ENCODE measurements at regions not wholly inside any gene's neighbourhood (a gene's known extent, or its start where the extent isn't known, plus 50 kb on each side); places are given as distances from the start of the nearest gene placed in this dataset.

GRCh38 chr2:510839-511238 lies 166.4 kb downstream of the TMEM18 start:
- no peak for DNase-seq (ENCODE audit: low read depth in 3 of 3)

DNA sequence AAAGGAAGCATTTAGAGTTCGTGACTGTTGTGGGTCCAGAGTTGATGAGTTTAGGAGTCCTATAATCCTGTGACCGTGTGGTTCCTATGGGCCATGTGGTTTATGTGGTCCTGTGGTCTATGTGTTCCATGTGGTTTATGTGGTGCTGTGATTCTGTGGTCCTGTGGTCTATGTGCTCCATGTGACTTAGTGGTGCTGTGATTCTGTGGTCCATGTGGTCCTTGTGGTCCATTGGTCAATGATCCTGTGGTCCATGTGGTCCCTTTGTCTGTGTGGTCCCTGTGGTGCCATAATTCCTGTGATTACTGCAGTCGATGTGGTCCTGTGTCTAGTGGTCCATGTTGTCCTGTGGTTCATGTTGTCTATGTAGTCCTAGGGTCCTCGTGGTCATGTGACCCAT lies 167.3 kb downstream of the TMEM18 start:
- no peak for DNase-seq (ENCODE audit: low read depth in 3 of 3)

DNA sequence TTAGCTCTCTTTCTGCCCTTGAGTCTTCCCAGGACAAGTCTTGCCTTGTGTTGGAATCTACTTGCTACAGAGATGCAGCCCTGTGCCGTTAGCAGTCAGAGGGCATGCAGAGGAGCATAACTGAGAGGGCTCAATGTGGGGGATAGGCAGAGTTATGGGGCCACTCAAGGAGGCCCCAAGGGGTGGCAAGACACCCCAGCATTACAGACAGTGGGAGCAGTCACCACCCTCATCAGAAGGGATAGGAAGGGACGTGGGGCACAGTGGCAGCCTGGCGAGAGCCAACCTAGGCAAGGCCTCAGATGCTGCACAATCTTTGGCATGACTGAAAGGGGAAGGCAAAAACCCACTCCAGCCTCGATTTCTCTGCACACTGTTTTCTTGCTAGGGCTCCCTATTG lies 169.1 kb downstream of the TMEM18 start:
- DNase-seq (ENCODE audit: low read depth in 3 of 3), result no peak

- DNase-seq (ENCODE audit: low read depth in 3 of 3), result no peak
Observed at GRCh38 chr2:506866-507265, 170.3 kb downstream of the TMEM18 start.

DNA sequence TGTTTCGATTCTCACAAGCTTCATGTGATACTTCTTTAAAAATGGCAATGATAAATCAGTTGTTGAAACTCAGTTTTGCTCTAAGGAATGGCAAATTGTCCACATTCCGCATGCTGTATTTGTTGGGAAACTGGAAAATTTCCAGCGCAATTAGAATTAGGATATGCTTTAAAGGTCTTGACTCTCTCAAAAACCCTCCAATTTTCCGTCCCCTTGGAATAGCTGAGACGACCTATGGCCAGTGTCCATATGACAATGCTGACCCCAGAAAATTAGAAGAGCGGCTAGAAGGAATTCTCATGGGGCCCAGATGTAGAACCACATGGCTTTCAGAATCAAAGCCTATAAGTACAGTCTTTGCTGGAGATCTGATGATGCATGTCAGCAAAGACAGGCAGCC lies 170.8 kb downstream of the TMEM18 start:
- no peak for DNase-seq (ENCODE audit: low read depth in 3 of 3)

DNA sequence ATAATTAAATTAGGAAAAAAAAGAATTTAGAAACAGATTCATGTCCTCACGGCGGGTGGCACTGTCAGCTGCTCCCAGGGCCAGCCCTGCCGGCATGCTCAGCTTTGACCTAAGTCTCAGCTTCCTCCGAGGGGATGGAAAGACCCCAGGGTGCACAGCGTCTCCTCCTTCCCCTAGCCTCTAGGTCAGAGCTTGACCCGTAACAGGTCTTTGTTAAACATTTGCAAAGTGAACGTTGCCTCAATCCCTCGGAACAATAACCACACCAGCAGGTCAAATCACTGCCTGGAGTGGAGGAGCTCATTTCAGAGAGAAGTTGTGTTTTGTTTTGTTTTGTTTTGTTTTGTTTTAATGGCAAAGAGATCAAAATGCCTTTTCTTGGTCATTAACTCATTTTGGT lies 171.3 kb downstream of the TMEM18 start:
- no peak for DNase-seq (ENCODE audit: low read depth in 3 of 3)

DNA sequence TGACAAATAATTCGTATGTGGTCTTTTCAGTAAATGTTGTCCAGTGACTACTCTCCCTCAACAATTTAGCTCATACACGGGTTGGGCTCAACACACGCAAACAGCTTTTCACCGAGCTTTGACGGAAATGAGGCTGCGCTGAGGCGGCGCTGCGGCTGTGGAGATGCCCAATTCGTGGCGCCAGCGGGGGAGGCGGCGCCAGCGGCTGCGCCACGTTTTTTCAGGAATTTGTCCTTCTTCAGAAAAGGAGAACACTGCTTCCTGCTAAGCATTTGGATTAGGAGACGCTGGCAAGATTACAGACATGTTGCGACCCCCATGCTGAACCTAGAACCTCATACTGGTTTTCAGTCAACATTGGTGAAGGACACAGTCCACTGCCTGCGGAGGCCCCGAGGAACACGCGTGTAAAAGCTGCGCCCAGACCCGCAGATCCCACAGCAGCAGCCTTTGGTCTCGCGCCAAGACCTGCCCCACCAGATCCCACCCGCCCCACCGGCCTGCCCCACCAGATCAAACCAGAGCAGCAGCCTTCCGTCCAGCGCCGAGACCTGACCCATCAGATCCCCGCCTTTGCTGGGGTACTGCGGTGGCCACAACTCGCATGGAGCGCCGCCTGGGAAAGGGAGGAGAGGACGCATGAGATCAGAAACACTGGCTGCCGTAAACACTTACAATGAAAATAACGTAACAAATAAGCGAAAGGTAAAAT lies 173.8 kb downstream of the TMEM18 start:
- DNase-seq (ENCODE audit: low read depth in 3 of 3), result no peak

GRCh38 chr2:502831-503230 lies 174.4 kb downstream of the TMEM18 start:
- DNase-seq (ENCODE audit: low read depth in 3 of 3), result no peak

DNA sequence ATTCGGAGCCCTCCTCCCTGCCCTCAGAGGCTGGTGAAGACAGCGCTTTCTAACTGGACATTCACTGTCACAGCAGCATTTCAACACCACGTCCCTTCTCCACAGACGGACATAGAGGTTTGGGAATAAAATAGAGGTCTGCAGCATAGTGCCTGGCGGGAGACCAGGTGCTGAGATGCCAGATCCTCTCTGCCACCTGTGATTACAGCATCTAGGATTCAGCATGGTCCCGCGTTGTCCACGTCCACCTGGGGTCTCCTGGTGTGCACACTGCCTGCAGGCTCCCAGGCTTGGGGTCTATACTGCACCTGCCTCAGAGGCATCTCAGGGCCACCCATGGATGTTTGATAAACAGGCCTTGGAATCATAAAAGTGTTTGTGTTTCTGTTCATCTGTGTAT lies 175.5 kb downstream of the TMEM18 start:
- no peak for DNase-seq (ENCODE audit: low read depth in 3 of 3)

DNA sequence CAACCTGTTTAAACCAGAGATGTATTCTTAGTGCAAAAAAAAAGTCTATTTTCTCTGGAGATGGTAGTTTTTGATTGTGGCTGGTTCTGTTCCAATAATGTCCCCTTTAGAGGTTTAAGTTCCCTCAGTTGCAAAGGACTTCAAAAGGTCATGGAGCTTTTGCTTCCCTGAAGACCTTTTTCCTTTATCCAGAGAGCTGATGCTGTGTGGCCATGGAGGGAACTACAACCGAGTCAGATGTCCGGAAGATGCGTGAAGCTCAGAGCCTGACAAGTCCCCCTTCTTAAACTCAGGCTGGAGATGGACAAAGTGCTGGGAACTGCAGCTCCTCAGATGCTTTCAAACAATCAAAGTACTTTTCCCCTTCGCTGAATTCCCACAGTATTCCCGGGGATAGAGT lies 176.1 kb downstream of the TMEM18 start:
- DNase-seq (ENCODE audit: low read depth in 3 of 3), result no peak

- DNase-seq (ENCODE audit: low read depth in 3 of 3), result no peak
Observed at GRCh38 chr2:499726-500125, 177.5 kb downstream of the TMEM18 start.

DNA sequence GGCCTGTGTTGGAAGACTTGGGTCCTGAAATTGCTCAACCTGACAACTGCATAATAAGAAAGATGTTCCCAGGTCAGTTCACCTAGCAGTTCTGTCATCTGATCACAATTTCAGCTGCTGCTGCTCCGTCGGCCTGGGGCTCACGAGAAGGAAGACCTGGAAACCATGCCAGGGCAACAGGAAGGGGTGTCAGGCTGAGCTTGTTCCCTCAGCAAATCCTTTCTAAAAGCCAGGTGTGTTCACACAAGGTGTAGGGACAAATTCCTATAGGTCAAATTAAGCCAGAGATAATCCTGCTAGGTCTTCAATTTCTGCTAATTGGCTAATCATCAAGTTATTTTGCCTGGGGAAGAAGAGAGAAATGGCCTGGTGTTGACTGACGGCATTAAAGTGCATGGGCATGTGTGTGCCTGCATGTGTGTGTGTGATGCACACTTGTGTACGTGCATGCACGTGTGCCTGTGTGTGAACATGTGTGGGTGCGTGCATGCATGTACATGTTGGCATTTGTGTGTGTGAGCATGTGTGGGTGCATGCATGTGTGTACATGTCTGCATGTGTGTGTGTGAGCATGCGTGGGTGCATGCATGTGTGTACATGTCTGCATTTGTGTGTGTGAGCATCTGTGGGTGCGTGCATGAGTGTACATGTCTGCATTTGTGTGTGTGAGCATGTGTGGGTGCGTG lies 178.6 kb downstream of the TMEM18 start:
- DNase-seq (ENCODE audit: low read depth in 3 of 3), result no peak

DNA sequence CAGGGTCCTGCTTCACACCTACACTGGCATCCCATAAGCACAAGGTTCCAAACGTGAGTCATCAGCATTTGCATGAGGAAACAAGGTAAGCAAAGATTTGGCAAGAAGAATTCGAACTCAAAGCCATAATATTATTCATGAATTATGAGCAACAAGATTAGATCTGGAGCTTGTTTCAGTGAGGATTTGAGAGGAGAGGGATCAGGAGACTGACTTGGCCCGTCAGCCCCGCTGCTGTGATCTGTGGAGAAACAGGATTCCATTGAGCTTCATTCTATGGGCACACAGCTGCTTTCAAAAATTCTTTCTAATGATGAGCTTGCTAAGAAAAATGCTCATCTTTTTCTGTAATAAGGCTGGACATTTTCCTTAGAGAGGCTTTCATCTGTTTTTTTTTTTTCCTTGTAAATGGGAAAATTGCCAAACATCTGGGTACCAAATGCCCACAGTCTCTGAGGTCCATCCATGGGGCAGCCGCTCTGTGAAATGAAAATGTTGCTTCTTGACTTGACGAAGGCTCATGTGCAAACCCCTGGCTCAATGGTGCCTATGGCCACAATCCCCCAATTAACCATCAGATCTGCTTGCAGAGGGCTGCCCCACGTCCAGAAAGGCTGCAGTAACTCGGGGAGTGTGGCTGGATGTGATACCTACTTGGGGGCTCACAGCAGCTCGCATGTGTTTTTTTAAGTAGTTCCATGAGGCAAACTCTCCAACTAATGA lies 179.3 kb downstream of the TMEM18 start:
- no peak for DNase-seq (ENCODE audit: low read depth in 3 of 3)

- DNase-seq (ENCODE audit: low read depth in 3 of 3), result no peak
Observed at GRCh38 chr2:496729-497128, 180.5 kb downstream of the TMEM18 start.

DNA sequence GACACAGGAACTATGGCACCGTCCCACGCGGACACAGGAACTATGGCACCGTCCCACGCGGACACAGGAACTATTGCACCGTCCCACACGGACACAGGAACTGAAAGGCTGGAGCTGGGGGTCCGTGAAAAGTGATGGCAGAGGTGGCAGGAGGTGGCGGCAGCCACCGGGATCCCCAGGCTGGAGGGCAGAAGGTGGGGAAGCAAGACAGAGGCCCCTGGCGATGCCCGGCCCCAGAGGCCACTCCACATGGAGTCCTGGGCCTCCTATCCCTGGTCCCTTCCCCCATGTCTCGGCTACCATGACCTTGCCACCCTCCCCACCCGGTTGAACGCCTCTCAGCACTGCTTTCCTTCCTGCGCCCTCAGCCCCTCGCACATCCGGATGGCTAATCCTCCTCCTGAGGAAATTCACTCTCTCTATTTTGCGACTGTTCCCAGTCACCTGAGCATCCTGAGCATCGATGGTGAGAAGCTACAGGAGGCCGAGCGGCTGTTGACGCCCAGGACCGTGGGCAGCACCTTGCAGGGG lies 181.4 kb downstream of the TMEM18 start:
- DNase-seq (ENCODE audit: low read depth in 3 of 3), result no peak

DNA sequence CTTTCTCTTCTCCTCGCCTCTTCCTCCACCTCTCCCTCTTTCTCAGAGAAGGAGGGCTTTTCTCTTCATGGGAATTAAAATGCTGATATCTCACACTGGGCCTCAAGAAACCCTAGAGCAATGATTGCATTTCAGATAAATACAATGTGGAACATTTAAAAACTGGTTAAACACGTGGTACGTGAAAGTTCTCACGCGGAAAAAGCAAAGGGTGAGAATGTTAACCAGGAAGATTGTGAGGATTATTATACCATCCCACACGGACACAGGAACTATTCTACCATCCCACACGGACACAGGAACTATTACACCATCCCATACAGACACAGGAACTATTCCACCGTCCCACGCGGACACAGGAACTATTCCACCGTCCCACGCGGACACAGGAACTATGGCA lies 182.4 kb downstream of the TMEM18 start:
- no peak for DNase-seq (ENCODE audit: low read depth in 3 of 3)

DNA sequence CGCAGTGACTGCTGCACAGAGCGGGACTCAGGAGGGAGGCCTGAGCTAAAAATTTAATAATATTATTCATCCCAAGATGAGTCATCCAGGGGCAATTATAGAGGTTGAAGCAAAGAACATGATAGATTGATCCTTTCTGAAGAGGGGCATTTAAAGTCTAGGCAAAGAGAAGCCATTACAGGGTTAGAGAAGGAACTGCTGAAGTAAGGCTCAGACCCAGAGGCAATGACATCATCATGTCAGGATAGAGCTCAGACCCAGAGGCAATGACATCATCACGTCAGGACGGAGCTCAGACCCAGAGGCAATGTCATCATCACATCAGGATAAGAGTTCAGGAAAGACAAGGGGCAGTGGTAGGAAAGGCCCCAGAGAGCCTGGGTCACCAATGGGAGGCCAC lies 184.0 kb downstream of the TMEM18 start:
- no peak for DNase-seq (ENCODE audit: low read depth in 3 of 3)

GRCh38 chr2:492178-492577 lies 185.0 kb downstream of the TMEM18 start:
- DNase-seq (ENCODE audit: low read depth in 3 of 3), result no peak

DNA sequence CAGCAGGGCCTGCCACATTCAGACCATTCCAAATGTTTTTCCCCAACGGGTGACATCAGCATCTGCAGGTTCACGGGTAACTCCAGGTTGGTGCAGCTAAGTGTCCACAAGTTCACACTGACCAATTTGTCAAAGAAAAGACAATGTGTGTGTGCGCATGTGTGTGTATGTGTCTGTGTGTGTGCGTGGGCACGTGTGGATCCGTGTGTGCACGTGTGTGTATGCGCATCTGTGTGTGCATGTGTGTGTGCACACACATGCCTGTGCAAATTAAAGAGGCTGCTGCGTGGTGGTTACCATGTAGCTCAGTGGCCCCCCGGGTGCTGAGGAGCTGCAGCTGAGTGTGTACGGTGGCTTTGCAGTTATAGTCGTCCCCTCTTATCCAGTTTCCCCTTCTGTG lies 187.4 kb downstream of the TMEM18 start:
- no peak for DNase-seq (ENCODE audit: low read depth in 3 of 3)

GRCh38 chr2:489084-489483 lies 188.1 kb downstream of the TMEM18 start:
- no peak for DNase-seq (ENCODE audit: low read depth in 3 of 3)

DNA sequence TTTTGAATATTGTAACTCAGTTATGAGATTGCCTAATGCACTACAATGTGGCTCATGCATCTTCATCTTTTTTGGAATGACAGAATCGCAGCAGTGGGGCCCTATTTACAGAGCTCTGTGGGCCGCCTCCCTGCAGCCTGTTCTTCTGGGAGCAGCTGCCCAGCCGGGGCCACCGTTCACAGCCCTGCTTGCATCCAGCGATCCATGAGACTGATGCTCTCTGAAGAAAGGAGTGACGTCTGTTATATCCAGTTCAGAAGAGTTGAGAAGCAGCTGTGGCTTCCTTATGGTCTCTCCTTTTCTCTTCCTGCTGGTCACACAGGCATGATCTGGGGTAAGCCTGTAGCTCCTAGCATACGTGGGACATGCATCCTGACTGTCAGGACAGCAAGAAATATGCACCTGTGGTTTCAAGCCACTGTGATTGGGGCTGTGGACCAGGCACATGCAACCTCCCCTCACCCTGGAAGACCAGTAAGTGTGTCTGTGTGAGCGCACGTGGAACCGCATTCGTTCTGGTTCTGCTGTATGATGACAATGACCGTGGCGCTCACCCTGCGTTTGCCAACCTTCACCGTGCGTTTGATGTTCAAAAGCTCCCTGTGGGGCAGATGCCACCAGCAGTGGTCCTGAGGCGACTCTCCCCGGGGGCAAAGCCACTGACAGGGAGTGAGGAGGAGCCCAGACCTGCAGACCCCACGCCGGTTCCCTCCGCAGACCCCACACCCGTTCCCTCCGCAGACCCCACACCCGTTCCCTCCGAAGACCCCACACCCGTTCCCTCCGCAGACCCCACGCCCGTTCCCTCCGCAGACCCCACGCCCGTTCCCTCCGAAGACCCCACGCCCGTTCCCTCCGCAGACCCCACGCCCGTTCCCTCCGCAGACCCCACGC lies 189.8 kb downstream of the TMEM18 start:
- no peak for DNase-seq (ENCODE audit: low read depth in 3 of 3)

GRCh38 chr2:486371-486770 lies 190.8 kb downstream of the TMEM18 start:
- DNase-seq (ENCODE audit: low read depth in 3 of 3), result no peak
